GM19043 (cell line): ENCODE measurements at regions not wholly inside any gene's neighbourhood (a gene's known extent, or its start where the extent isn't known, plus 50 kb on each side); places are given as distances from the start of the nearest gene placed in this dataset.
"Not testable (repeated sequence)": the region's sequence is repeated elsewhere in the genome, so short reads cannot be mapped to it uniquely, and the experiment has no call there.

Experiments used
- ATAC-seq: cut with Tn5 transposase; IDR thresholded peaks from one replicate; pipeline ENCODE4 v1.9.1; 2021; ENCODE audit warnings: low read depth; ENCODE audit not compliant: unreplicated experiment

- no peak for ATAC-seq
Observed at GRCh38 chr5:15346738-15347137, 153.2 kb upstream of the FBXL7 start.

DNA sequence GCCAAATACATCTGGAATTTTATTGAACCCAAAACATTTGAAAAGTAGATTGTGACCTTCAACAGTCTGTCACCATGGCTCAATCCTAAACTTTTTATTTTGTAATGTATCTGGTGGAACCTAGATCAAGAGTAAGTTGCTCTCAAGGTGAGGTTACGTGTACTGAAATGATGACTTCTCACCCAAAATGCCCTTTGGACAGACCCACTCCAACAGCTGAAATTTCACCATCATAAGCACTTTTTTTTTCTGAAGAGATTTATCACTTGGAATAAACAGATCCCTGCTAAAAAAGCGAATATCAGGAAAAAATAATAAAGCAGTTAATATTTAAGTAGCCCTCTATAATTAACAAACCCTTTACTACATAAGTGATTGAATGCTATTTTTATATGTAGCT is 155.0 kb upstream of the FBXL7 start:
- ATAC-seq = no peak

DNA sequence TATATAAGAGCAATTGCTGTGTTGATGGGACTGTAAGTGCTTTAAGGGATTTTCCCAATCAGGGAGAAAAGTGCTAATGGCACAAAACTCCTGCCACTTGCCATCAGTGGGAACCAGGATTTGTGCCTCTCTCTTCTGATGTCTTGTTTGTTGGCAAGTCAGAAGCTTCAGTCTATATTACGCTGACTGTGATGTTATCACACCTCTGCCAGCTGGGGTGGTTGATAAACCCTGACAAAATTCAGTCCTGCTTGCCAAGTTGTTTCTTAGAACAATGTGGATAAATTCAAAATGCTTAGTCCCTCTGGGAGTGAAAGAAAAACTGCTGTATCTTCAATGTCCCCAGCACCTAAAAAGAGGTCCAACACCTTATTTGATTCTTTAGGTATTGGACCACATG is 161.4 kb upstream of the FBXL7 start:
- ATAC-seq = no peak

GRCh38 chr5:15334551-15335266 is 165.3 kb upstream of the FBXL7 start:
- ATAC-seq = no peak

DNA sequence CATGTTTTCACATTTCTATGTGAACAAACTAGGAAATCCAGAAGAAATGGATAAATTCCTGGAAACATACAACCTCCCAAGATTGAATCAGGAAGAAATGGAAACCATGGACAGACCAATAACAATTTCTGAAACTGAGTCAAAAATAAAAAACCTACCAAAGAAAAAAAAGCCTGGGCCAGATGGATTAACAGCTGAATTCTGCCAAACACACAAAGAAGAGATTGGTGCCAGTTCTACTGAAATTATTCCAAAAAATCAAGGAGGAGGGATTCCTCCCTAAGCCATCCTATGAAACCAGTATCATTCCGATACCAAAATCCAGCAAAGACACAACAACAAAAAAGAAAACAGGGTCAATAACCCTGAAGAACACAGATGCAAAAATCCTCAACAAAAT is 166.9 kb upstream of the FBXL7 start:
- no peak for ATAC-seq

GRCh38 chr5:15326932-15327331 is 173.0 kb upstream of the FBXL7 start:
- ATAC-seq = no peak

DNA sequence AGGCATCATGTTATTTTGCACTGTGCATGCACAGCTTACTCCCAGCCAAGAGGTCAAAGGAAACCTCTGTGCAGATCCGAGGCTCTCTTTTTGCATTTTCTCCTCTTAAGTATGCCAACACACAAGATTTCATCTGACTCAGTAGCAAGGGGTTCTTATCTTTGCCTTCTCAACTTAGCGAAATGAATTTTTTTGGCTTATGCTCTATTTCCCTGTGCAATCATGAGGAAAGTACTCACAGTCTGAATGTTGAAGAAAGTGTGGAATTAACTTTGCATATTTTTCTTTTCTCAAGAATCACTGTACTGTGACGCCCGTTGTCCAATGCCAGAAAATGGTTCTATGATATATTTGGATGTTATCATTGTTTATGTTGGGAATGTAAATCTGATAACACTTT is 173.5 kb upstream of the FBXL7 start:
- no peak for ATAC-seq

DNA sequence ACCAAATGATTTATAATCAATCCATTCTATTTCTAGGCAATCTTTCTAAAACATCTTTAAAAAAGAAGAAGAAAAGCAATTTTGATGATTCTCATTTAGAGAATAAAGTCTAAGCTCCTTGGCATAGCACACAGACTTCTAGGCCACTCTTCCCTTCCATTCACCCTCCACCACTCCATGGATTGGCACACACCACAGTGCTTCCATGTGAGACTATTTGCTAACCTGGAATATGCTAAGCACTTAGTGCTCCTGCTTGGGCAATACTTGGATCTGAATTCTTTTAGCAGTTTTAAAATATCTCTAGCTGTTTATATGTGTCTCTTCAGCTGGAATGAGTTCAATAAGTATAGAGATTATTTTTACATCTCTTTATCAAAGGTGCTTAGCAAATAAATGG is 177.6 kb upstream of the FBXL7 start:
- no peak for ATAC-seq

DNA sequence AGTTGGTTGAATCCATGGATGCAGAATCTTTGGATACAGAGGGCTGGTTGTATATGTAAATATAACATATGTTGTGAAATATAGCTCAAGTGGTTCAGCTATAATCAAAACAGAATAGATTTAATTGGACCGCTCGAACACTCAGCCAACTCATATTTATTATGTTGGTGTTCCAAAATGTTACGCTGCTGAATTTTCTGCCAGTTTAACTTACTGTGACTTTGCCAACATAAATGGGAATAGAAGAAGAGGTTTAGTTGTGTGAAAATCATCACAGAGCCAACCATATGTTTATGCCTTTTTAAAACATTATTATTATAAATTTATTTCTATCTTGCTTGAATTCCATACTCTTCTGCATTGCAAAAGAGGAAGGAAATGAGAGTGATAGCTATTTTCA is 178.2 kb upstream of the FBXL7 start:
- no peak for ATAC-seq

GRCh38 chr5:15320871-15321270 is 179.1 kb upstream of the FBXL7 start:
- ATAC-seq = no peak

- ATAC-seq = no peak
Observed at GRCh38 chr5:15304914-15305834, 194.8 kb upstream of the FBXL7 start.

DNA sequence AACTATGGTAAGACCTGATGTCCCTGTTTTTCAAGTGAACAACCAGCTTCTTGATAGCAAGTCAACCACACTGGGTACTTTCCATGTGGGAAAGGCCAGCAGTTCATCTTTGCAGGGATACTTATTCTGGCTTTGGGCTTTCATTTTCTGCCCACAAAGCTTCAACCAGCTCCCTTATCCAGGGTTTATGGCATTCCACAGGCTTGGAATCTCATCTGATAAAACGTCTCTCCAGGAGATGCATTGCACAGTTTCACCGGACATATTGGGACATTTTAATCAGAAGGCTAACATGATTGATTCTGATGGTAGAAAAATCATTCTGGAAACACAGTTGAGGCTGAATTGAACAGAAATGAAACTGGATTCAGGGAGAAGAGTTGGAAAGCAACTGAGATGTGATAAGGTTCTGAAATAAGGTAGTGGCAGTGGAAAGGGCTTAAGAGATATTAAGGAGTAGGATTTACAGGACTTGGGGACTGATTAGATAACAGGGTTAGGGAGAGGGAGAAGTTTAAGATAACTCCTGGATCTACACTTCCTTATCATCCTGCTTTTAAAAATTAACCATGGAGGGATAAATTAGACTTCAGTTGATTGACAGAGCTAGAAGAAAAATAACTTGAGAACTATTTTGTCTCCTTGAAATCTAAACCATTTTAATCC is 195.8 kb upstream of the FBXL7 start:
- no peak for ATAC-seq

DNA sequence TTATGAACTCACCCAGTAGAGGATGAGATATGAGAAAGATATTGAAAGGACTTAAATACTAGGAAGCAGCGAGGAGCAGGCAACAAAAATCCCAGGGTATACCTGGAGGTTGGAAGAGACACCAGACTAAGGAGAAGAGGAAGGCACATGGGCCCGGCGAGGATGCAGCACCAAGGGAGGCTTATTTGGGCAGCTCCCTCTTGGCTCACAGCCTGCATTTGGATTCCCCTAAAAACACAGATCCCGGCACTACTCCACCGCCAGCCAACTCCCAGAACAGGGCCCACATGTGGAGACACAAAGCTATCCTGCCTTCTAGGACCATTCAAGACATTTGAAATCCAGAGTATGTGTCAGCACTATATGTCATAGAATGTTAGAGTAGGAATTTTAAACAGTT is 199.8 kb upstream of the FBXL7 start:
- no peak for ATAC-seq

GRCh38 chr5:15290953-15291352 is 209.0 kb upstream of the FBXL7 start:
- no peak for ATAC-seq

GRCh38 chr5:15286650-15287049 is 213.3 kb upstream of the FBXL7 start:
- no peak for ATAC-seq

GRCh38 chr5:15285901-15286583 is 213.9 kb upstream of the FBXL7 start:
- no peak for ATAC-seq

DNA sequence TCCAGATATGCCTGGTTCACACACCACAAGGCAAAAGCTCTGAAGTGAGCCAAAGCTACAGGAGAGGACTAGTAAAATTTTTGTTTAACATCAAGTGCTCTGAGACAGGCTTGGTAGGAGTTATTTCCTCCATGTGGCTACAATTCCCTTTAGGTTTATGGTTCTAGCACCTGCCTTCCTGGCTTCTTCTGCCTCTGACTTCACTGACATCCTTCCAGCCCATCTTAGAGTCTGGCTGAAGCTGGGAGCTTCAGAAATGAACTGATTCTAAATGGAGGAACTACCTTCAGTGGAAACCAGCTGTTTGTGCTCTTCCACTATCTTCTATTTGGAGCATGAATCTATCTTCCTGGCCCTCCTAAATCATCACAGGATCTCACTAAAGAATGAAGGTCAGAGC is 215.3 kb upstream of the FBXL7 start:
- ATAC-seq = no peak

GRCh38 chr5:15283076-15283475 is 216.9 kb upstream of the FBXL7 start:
- no peak for ATAC-seq

- no peak for ATAC-seq
Observed at GRCh38 chr5:15282611-15283010, 217.4 kb upstream of the FBXL7 start.

DNA sequence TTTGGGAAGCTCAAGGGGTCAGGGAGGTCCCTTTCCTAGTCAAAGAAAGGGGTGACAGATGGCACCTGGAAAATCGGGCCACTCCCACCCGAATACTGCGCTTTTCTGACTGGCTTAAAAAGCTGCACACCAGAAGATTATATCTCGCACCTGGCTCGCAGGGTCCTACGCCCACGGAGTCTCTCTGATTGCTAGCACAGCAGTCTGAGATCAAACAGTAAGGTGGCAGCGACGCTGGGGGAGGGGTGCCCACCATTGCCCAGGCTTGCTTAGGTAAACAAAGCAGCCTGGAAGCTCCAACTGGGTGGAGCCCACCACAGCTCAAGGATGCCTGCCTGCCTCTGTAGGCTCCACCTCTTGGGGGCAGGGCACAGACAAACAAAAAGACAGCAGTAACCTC is 228.4 kb upstream of the FBXL7 start:
- ATAC-seq = not testable (repeated sequence)

- ATAC-seq = no peak
Observed at GRCh38 chr5:15267966-15268365, 232.0 kb upstream of the FBXL7 start.
